ENCODE measurements at regions not wholly inside any gene's neighbourhood (a gene's known extent, or its start where the extent isn't known, plus 50 kb on each side); places are given as distances from the start of the nearest gene placed in this dataset.

DNA sequence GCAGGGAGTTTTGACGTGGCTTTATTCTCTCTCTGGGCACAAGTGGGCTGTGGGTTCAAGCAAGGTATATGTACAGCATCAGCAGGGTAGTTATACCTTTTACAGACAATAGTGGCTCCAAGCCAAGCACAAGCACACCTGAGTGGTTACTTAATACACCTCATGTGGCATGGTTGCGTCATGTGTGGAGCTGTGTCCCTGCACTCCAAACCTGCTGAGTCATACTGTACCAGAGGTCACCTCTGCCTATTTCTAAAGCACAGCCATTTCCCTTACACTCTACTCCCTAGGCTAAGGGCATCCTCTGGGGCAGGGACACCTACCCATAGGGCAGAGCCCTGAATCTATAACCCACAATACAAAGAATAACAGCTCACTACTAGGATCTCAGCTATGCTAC lies 147.3 kb downstream of the OSTF1 start:
- no peak for TF ChIP-seq POLR2A (IDR thresholded peaks at IDR 0.05)
- TF ChIP-seq, protein P1, sequence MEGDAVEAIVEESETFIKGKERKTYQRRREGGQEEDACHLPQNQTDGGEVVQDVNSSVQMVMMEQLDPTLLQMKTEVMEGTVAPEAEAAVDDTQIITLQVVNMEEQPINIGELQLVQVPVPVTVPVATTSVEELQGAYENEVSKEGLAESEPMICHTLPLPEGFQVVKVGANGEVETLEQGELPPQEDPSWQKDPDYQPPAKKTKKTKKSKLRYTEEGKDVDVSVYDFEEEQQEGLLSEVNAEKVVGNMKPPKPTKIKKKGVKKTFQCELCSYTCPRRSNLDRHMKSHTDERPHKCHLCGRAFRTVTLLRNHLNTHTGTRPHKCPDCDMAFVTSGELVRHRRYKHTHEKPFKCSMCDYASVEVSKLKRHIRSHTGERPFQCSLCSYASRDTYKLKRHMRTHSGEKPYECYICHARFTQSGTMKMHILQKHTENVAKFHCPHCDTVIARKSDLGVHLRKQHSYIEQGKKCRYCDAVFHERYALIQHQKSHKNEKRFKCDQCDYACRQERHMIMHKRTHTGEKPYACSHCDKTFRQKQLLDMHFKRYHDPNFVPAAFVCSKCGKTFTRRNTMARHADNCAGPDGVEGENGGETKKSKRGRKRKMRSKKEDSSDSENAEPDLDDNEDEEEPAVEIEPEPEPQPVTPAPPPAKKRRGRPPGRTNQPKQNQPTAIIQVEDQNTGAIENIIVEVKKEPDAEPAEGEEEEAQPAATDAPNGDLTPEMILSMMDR (IDR thresholded peaks at IDR 0.05) = no peak
